Astrocyte of the cerebellum (primary cell): ENCODE measurements at regions not wholly inside any gene's neighbourhood (a gene's known extent, or its start where the extent isn't known, plus 50 kb on each side); places are given as distances from the start of the nearest gene placed in this dataset.
"Not testable (repeated sequence)": the region's sequence is repeated elsewhere in the genome, so short reads cannot be mapped to it uniquely, and the experiment has no call there.

Experiments
- DNase-seq: peaks from one replicate; pipeline ENCODE4 v3.0.0-alpha.2; 2011; ENCODE audit warnings: low read depth
- H3K4me3 ChIP-seq: 2 replicates; pipeline ENCODE4 v1.5.1; 2011; ENCODE audit warnings: mild to moderate bottlenecking, low read depth, low read length, moderate library complexity
- in situ Hi-C: cut with HindIII; loops from 2 replicates; pipeline ENCODE4 v1.10.0; 2017; ENCODE audit warnings: low sequenced_read_pairs
- TF ChIP-seq, protein P1 (sequence below): IDR thresholded peaks from 2 replicates; pipeline ENCODE4 v1.5.1; 2012; ENCODE audit warnings: low read length, low read depth, moderate library complexity, mild to moderate bottlenecking; ENCODE audit errors: missing control alignments

GRCh38 chr1:94754570-94754969 is 65.6 kb upstream of the SLC44A3 start:
- TF ChIP-seq, protein P1, sequence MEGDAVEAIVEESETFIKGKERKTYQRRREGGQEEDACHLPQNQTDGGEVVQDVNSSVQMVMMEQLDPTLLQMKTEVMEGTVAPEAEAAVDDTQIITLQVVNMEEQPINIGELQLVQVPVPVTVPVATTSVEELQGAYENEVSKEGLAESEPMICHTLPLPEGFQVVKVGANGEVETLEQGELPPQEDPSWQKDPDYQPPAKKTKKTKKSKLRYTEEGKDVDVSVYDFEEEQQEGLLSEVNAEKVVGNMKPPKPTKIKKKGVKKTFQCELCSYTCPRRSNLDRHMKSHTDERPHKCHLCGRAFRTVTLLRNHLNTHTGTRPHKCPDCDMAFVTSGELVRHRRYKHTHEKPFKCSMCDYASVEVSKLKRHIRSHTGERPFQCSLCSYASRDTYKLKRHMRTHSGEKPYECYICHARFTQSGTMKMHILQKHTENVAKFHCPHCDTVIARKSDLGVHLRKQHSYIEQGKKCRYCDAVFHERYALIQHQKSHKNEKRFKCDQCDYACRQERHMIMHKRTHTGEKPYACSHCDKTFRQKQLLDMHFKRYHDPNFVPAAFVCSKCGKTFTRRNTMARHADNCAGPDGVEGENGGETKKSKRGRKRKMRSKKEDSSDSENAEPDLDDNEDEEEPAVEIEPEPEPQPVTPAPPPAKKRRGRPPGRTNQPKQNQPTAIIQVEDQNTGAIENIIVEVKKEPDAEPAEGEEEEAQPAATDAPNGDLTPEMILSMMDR, result no peak
- DNase-seq, result no peak
- in situ Hi-C loops, result no loop called here
- H3K4me3 ChIP-seq, result no peak overlapping the region

GRCh38 chr1:94754095-94754494 is 66.1 kb upstream of the SLC44A3 start:
- no peak overlapping the region for H3K4me3 ChIP-seq
- in situ Hi-C loops, result no loop called here
- TF ChIP-seq, protein P1, result no peak
- DNase-seq, result no peak

DNA sequence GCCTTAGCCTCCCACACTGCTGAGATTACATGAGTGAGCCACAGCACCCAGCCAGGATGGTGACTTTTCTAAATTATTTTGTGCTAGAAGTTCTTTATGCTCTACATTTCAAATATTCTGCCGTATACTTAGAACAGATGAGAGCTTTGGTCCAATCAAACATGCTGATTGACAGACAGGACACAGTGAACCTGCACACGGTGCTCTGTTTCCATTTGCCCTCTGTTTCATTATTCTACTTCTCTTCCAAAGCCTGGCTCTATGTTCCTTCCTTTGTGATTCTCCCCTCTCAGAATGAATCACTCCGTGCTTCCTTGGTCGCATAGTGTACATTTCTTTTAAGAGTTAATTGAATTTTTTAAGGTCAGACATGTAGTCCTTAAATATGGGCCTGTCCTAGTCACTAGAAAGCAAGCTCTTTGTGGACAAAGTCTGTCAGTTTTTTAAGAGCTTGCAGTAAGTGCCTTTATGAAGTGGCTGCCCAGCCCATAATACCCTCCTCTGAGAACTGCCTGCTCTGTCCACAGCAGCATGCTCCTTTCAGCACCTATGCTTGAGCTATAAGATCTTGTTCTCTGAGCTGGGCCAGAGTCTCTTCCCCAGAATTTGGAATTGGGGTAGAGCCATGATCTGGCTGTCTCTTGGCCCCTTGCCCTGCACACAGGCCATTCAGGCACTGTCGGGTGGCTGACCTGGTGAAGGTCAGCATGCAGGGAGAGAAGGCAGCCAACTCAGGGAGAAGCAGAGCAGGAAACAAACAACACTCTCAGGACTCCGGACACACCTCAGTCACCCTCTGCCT is 66.8 kb upstream of the SLC44A3 start:
- no peak overlapping the region for H3K4me3 ChIP-seq
- TF ChIP-seq, protein P1, result no peak
- no peak for DNase-seq
- in situ Hi-C loops, result no loop called here

- in situ Hi-C loops, DNase-seq: not testable (repeated sequence)
Measured at GRCh38 chr1:94751483-94751882, 68.7 kb upstream of the SLC44A3 start.

GRCh38 chr1:94746635-94747525 is 73.3 kb upstream of the SLC44A3 start:
- no peak overlapping the region for H3K4me3 ChIP-seq
- TF ChIP-seq, protein P1, result no peak
- no peak for DNase-seq
- in situ Hi-C loops, result no loop called here

More at GRCh38 chr1:94751483-94751882, 68.7 kb upstream of the SLC44A3 start:
- not testable (repeated sequence) for H3K4me3 ChIP-seq

GRCh38 chr1:94745742-94746141 is 74.4 kb upstream of the SLC44A3 start:
- no peak for DNase-seq
- TF ChIP-seq, protein P1, result no peak
- no peak overlapping the region for H3K4me3 ChIP-seq
- in situ Hi-C loops, result no loop called here
